ENCODE measurements at regions not wholly inside any gene's neighbourhood (a gene's known extent, or its start where the extent isn't known, plus 50 kb on each side); places are given as distances from the start of the nearest gene placed in this dataset.

DNA sequence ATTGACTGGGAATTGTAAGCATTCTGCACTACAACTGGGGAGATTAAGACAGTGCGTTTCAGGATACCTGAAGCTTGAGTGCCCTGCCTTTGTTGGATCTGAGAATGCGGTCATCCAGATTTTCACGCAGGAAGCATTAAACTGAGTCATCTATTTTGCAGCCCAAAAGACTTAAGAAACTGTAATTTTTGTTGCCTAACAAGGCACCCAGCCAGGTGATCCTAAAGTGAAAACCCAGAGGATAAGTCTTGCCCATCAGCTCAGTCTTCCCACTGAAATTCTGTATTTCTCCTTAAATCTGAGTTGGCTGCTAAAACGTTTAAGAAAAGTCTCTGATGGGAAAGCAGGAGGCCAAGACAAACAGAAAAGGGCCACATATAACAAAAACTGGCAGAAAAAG is 242.5 kb upstream of the TMCO5A start:
- TF ChIP-seq, protein P1, sequence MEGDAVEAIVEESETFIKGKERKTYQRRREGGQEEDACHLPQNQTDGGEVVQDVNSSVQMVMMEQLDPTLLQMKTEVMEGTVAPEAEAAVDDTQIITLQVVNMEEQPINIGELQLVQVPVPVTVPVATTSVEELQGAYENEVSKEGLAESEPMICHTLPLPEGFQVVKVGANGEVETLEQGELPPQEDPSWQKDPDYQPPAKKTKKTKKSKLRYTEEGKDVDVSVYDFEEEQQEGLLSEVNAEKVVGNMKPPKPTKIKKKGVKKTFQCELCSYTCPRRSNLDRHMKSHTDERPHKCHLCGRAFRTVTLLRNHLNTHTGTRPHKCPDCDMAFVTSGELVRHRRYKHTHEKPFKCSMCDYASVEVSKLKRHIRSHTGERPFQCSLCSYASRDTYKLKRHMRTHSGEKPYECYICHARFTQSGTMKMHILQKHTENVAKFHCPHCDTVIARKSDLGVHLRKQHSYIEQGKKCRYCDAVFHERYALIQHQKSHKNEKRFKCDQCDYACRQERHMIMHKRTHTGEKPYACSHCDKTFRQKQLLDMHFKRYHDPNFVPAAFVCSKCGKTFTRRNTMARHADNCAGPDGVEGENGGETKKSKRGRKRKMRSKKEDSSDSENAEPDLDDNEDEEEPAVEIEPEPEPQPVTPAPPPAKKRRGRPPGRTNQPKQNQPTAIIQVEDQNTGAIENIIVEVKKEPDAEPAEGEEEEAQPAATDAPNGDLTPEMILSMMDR (IDR thresholded peaks at IDR 0.05; ENCODE audit: insufficient read depth, low read depth, low read length) = no peak
- H3K4me3 ChIP-seq (ENCODE audit: low read depth, low read length) = no peak overlapping the region
- no peak for DNase-seq (ENCODE audit: low read depth)

DNA sequence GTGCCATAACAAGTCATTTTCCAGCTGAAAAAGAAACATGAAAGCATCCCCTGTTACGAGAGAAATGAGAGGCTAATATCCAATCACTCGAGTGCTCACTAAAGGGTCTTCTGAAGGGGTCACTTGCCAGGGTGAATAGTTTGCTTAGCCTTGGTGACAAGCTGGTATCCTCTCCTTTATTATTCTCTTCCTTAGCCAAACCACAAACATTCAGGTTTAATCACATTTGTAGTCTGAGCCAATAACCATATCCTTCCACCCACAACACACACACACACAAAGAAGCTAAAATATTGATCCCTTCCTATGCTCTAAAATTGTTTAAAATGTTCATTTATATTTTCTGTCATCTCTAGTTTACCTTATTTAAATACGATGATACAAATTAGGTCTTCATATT is 240.5 kb upstream of the TMCO5A start:
- no peak for DNase-seq (ENCODE audit: low read depth)
- TF ChIP-seq, protein P1 (IDR thresholded peaks at IDR 0.05; ENCODE audit: insufficient read depth, low read depth, low read length) = no peak
- no peak overlapping the region for H3K4me3 ChIP-seq (ENCODE audit: low read depth, low read length)

DNA sequence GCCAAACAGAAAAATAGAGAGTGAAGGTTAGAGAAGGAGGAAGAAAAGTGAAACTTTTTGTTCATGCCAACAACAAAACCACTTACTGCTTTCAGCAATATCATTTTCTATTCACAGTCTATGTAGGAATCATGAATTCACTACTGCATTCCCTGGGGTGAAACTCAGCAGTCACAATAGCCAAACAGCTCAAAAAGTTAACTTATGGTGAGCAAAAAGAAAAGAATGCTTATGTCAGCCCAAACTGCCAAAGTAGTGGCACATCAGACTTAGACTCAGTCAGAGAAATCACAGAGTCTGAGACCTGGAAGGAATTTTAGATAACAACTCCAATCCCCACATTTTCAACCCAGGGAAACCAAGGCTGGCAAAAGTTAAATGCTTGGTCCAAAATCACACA is 238.7 kb upstream of the TMCO5A start:
- TF ChIP-seq, protein P1 (IDR thresholded peaks at IDR 0.05; ENCODE audit: insufficient read depth, low read depth, low read length) = no peak

DNA sequence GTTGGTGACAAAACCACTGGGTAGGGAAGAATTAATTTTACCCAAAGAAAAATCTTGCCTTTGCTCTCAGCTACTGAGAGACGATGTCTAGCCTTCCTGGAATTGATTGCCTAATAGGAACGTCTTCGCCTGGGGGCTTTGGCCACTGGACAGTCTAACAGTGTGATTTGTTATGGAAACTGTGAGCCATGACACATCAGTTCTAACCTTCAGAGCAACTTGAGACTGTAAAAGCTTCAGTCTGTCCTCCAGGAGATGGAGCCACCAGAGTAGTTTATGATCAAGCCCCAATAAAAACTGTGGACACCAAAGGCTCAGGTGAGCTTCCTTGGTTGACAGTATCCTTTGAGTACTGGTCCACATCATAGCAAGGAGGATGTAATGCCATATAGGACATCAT is 235.8 kb upstream of the TMCO5A start:
- DNase-seq (ENCODE audit: low read depth) = peak; percentile 11
- TF ChIP-seq, protein P1 (IDR thresholded peaks at IDR 0.05; ENCODE audit: insufficient read depth, low read depth, low read length) = no peak
- no peak overlapping the region for H3K4me3 ChIP-seq (ENCODE audit: low read depth, low read length)

More for the DNA sequence above, 238.7 kb upstream of the TMCO5A start:
- no peak overlapping the region for H3K4me3 ChIP-seq (ENCODE audit: low read depth, low read length)
- DNase-seq (ENCODE audit: low read depth) = no peak

DNA sequence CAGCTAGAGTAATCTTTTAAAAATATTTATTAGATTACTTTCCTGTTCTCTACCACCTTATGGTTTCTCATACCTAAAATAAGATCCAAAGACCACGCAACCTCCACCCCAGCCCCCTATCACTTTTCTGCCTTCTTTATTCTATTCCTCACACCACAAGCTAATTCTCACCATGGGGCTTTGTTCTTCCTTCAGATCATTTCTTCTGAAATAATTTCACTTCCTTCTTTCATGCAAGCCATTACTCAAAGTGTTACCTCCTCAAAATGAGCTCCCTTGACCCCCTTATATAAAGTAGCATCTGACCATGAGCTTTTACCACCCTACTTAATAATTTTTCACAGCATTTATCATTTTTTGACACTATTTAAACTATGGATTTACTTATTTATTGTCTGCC is 233.2 kb upstream of the TMCO5A start:
- H3K4me3 ChIP-seq (ENCODE audit: low read depth, low read length) = no peak overlapping the region
- no peak for DNase-seq (ENCODE audit: low read depth)
- TF ChIP-seq, protein P1 (IDR thresholded peaks at IDR 0.05; ENCODE audit: insufficient read depth, low read depth, low read length) = no peak

DNA sequence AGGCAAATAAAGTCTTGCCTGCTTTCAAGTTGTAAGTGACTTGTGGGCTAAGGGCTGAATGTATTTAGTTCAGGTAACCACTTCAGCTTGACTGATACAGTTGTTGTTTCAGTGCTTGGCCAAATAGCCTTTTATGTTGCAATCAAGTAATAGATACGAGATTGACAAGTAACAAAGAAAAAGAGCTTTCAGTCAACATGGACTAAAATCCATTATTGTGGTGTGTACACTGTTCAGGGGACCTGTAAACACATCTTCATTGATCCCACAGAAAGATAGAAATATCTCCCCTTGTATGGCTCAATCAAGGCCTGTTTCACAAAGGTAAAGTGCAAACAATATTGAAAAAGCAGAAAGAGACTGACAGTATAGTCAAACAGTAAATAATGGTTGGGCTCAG is 224.8 kb upstream of the TMCO5A start:
- TF ChIP-seq, protein P1 (IDR thresholded peaks at IDR 0.05; ENCODE audit: insufficient read depth, low read depth, low read length) = no peak
- DNase-seq (ENCODE audit: low read depth) = no peak
- no peak overlapping the region for H3K4me3 ChIP-seq (ENCODE audit: low read depth, low read length)

DNA sequence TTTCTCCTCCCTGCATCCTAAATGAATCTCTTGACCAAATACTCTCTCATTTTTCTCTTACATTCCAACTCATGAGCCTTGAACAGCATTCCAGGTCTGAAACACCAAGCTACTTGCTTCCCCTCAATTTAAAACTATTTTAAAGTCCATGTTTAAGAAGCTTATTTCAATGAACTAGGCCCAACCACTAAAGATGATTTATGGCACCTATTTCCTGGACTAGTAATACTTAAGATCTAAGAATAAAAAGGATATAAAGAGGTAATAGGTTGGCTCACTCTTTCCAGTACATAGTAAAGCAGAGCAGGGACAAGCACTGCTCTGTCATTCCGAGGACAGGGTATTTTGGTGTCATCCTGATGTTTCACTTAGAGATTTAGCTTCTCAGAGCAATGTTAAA is 219.3 kb upstream of the TMCO5A start:
- H3K4me3 ChIP-seq (ENCODE audit: low read depth, low read length) = no peak overlapping the region
- TF ChIP-seq, protein P1 (IDR thresholded peaks at IDR 0.05; ENCODE audit: insufficient read depth, low read depth, low read length) = no peak
- DNase-seq (ENCODE audit: low read depth) = no peak

Measured in fibroblast of villous mesenchyme (primary cell).